ENCODE measurements at regions not wholly inside any gene's neighbourhood (a gene's known extent, or its start where the extent isn't known, plus 50 kb on each side); places are given as distances from the start of the nearest gene placed in this dataset.

DNA sequence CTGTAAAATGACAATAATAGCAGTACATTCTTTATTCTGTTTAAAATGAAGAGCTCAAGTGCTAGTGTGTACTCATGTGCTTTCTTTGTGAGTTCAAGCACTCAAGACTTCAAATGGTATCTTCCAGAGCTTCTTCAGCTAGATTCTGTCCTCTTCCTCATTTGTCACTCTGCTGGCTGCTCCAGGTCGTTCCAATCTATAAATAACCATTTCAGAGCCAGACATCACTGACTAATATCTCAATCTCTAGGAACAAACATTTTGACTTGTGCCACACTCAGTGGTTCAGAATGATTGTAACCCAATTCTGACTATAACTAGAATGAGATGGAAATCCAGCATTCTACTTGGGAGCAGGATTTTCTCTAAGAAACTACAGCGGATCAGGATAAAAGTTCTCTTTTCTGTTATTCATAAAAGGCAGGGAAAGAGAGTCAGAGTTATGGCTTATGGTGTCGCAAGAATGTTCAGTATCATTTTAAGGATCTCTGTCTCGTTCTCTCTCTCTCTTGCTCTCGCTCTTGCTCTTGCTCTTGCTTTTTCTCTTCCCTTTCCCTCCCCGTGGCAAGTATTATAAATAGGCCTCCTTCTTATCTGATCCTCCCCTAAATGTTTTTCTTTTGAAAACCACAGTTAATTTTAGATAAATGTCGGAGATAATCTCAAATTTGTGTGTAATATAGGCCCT, 116.3 kb upstream of the MAF start:
- TF ChIP-seq GATA3 (IDR thresholded peaks at IDR 0.05; ENCODE audit: low read depth, low read length): no peak
- TF ChIP-seq GATA2 (IDR thresholded peaks at IDR 0.05; ENCODE audit: low read depth, low read length): no peak
